Breast epithelium (tissue), 4 donors: ENCODE measurements at regions not wholly inside any gene's neighbourhood (a gene's known extent, or its start where the extent isn't known, plus 50 kb on each side); places are given as distances from the start of the nearest gene placed in this dataset.
"Not testable (repeated sequence)": the region's sequence is repeated elsewhere in the genome, so short reads cannot be mapped to it uniquely, and the experiment has no call there.

Experiments
- DNase-seq, 2 donors: peaks; one replicate each; pipeline ENCODE4 v3.0.0-alpha.2; 2019; ENCODE audit warnings: low spot score in 2 of 2
- H3K27ac ChIP-seq, 2 donors: fragments of 200-600 bp; sonication (generic) in 1 of 2; one replicate each; pipeline ENCODE4 v1.5.1; 2016 to 2019; ENCODE audit warnings: mild to moderate bottlenecking in 1 of 2
- H3K27me3 ChIP-seq, 2 donors: fragments of 200-600 bp; sonication (generic) in 1 of 2; one replicate each; pipeline versions ENCODE4 v1.5.1 to v1.6.0; 2017 to 2019; ENCODE audit warnings: control low read depth in 1 of 2, mild to moderate bottlenecking in 1 of 2
- H3K36me3 ChIP-seq: fragments of 200-600 bp; one replicate; pipeline ENCODE4 v1.5.1; 2019
- H3K4me1 ChIP-seq, 2 donors: fragments of 200-600 bp; sonication (generic); one replicate each; pipeline ENCODE4 v1.5.1; 2016 to 2019; ENCODE audit warnings: control low read depth in 1 of 2
- H3K4me3 ChIP-seq, 3 donors: fragments of 200-600 bp; sonication (generic); 1 replicate in 2 of 3; 2 replicates in 1 of 3; pipeline ENCODE4 v1.5.1; 2016 to 2019; ENCODE audit warnings: mild to moderate bottlenecking in 3 of 3, moderate library complexity in 2 of 3
- H3K9me3 ChIP-seq, 2 donors: fragments of 200-600 bp; sonication (generic) in 1 of 2; one replicate each; pipeline ENCODE4 v1.5.1; 2016 to 2019; ENCODE audit warnings: control low read depth in 1 of 2
- CTCF ChIP-seq, 3 donors: fragments of 450-650 bp; IDR thresholded peaks; one replicate each; pipeline ENCODE4 v1.5.1; 2016 to 2017; ENCODE audit warnings: antibody characterized with exemption in 3 of 3, mild to moderate bottlenecking in 3 of 3, moderate library complexity in 3 of 3
- POLR2A ChIP-seq: fragments of 450-650 bp; IDR thresholded peaks from one replicate; pipeline ENCODE4 v1.6.1; 2016; ENCODE audit warnings: antibody characterized with exemption, mild to moderate bottlenecking, moderate library complexity
- POLR2AphosphoS5 ChIP-seq, 3 donors: sonication (generic); formaldehyde crosslinking; IDR thresholded peaks; one replicate each; pipeline ENCODE4 v1.6.1; 2017; ENCODE audit warnings: antibody characterized with exemption in 3 of 3
- intact Hi-C: fragments of 100-400 bp; cut with DNase I; formaldehyde crosslinking; loops from one replicate; pipeline ENCODE4 v1.15.1; 2023; ENCODE audit warnings: low total_unique reads

GRCh38 chr13:87334176-87334575 is 337.0 kb upstream of the SLITRK5 start:
- Histone ChIP-seq H3K4me3 (no peak overlapping the region), H3K4me1 (no peaks in the 10 kb centered on the region), H3K36me3 (no peaks in the 10 kb centered on the region), H3K27me3 (no peaks in the 10 kb centered on the region), H3K27ac (no peak overlapping the region), H3K9me3 (no peaks in the 10 kb centered on the region)
- DNase-seq, result no peak
- intact Hi-C loops, result no loop called here
- no peak for TF ChIP-seq CTCF (IDR thresholded peaks at IDR 0.05)
- no peak for TF ChIP-seq POLR2AphosphoS5 (IDR thresholded peaks at IDR 0.05)
- no peak for TF ChIP-seq POLR2A

DNA sequence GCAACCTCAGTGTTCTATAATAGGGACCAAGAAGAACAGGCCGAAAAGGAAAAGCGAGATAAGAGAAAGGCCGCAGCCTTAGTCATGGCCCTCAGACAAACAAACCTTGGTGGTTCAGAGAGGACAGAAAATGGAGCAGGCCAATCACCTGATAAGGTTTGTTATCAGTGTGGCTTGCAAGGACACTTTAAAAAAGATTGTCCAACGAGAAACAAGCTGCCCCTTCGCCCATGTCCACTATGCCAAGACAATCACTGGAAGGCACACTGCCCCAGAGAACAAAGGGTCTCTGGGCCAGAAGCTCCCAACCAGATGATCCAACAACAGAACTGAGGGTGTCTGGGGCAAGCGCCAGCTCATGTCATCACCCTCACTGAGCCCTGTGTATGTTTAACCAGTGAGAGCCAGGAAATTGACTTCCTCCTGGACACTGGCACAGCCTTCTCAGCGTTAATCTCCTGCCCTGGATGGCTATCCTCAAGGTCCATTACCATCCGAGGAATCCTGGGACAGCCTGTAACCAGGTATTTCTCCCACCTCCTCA is 334.8 kb upstream of the SLITRK5 start:
- H3K4me1 ChIP-seq, H3K27me3 ChIP-seq, H3K36me3 ChIP-seq, H3K27ac ChIP-seq, DNase-seq, intact Hi-C loops, H3K9me3 ChIP-seq, H3K4me3 ChIP-seq: not testable (repeated sequence)

DNA sequence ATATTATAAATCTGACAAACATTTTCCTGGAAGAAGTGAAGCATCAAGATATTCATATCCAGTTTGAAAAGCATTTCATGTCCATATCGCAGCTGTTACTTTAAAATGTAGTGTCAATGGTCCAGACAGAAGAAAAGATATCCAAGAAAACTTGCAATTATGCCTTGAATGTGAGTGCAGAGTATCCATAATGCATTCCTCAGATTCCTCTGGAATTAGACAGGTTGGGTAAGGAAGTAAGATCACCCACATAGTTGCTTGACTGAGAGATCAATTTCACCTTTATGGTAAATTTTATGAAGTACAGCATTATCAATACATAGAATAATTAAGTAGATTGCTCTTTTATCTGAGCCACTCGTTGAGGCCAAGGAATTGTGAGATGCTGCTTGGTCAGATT is 327.0 kb upstream of the SLITRK5 start:
- intact Hi-C loops, result no loop called here
- TF ChIP-seq POLR2AphosphoS5 (IDR thresholded peaks at IDR 0.05), result no peak
- TF ChIP-seq POLR2A, result no peak
- TF ChIP-seq CTCF (IDR thresholded peaks at IDR 0.05), result no peak
- no peak overlapping the region for H3K4me3 ChIP-seq
- H3K4me1 ChIP-seq, result no peaks in the 10 kb centered on the region
- no peak for DNase-seq
- no peaks in the 10 kb centered on the region for H3K36me3 ChIP-seq
- H3K9me3 ChIP-seq, result no peaks in the 10 kb centered on the region
- H3K27ac ChIP-seq, result no peak overlapping the region
- no peaks in the 10 kb centered on the region for H3K27me3 ChIP-seq

GRCh38 chr13:87355451-87355850 is 315.7 kb upstream of the SLITRK5 start:
- no peak overlapping the region for H3K4me3 ChIP-seq
- intact Hi-C loops, result no loop called here
- H3K27me3 ChIP-seq, result no peaks in the 10 kb centered on the region
- no peak for TF ChIP-seq CTCF (IDR thresholded peaks at IDR 0.05)
- TF ChIP-seq POLR2A, result no peak
- TF ChIP-seq POLR2AphosphoS5 (IDR thresholded peaks at IDR 0.05), result no peak
- no peaks in the 10 kb centered on the region for H3K9me3 ChIP-seq
- DNase-seq, result no peak
- H3K36me3 ChIP-seq, result no peaks in the 10 kb centered on the region
- H3K4me1 ChIP-seq, result no peaks in the 10 kb centered on the region
- H3K27ac ChIP-seq, result no peak overlapping the region

GRCh38 chr13:87356314-87356713 is 314.9 kb upstream of the SLITRK5 start:
- H3K9me3 ChIP-seq, result no peaks in the 10 kb centered on the region
- no peaks in the 10 kb centered on the region for H3K36me3 ChIP-seq
- H3K4me1 ChIP-seq, result no peaks in the 10 kb centered on the region
- no peak overlapping the region for H3K4me3 ChIP-seq
- no peak for TF ChIP-seq POLR2AphosphoS5 (IDR thresholded peaks at IDR 0.05)
- no peak for TF ChIP-seq POLR2A
- TF ChIP-seq CTCF (IDR thresholded peaks at IDR 0.05), result no peak
- intact Hi-C loops, result no loop called here
- no peak overlapping the region for H3K27ac ChIP-seq
- no peaks in the 10 kb centered on the region for H3K27me3 ChIP-seq
- no peak for DNase-seq

GRCh38 chr13:87358319-87358718 is 312.9 kb upstream of the SLITRK5 start:
- H3K9me3 ChIP-seq, result no peaks in the 10 kb centered on the region
- no peaks in the 10 kb centered on the region for H3K36me3 ChIP-seq
- intact Hi-C loops, result no loop called here
- no peak overlapping the region for H3K4me3 ChIP-seq
- no peaks in the 10 kb centered on the region for H3K4me1 ChIP-seq
- H3K27me3 ChIP-seq, result no peaks in the 10 kb centered on the region
- DNase-seq, result no peak
- no peak for TF ChIP-seq POLR2A
- TF ChIP-seq POLR2AphosphoS5 (IDR thresholded peaks at IDR 0.05), result no peak
- TF ChIP-seq CTCF (IDR thresholded peaks at IDR 0.05), result no peak
- H3K27ac ChIP-seq, result no peak overlapping the region
